Keratinocyte (primary cell): ENCODE measurements at regions not wholly inside any gene's neighbourhood (a gene's known extent, or its start where the extent isn't known, plus 50 kb on each side); places are given as distances from the start of the nearest gene placed in this dataset.

Experiments
- CTCF ChIP-seq, 3 experiments: IDR thresholded peaks in 1 of 3; conservative IDR thresholded peaks in 1 of 3; optimal IDR thresholded peaks in 1 of 3; 2 replicates in 2 of 3; 3 replicates in 1 of 3; pipeline versions ENCODE3 to v1.5.1; 2011; ENCODE audit warnings: low read length in 3 of 3, mild to moderate bottlenecking in 3 of 3, moderate library complexity in 2 of 3, control low read depth in 1 of 3, inconsistent platforms in 1 of 3; ENCODE audit not compliant: insufficient read depth in 2 of 3; ENCODE audit errors: extremely low read depth in 1 of 3
- EZH2 ChIP-seq: IDR thresholded peaks from one replicate; pipeline ENCODE4 v1.6.1; 2012; ENCODE audit warnings: inconsistent platforms, mild to moderate bottlenecking, low read length, moderate library complexity

- TF ChIP-seq CTCF (optimal IDR thresholded peaks at IDR 0.05 in 1 of 3, IDR thresholded peaks at IDR 0.05 in 1 of 3, conservative IDR thresholded peaks at IDR 0.05 in 1 of 3; ENCODE audit: extremely low read depth in 1 of 3, insufficient read depth in 2 of 3, low read length in 3 of 3) (peak; percentile 73 to 79 (median 75)), EZH2 (no peak)
Observed at GRCh38 chr10:63866075-63866746, 345.0 kb downstream of the REEP3 start.
